ENCODE measurements at regions not wholly inside any gene's neighbourhood (a gene's known extent, or its start where the extent isn't known, plus 50 kb on each side); places are given as distances from the start of the nearest gene placed in this dataset.

GRCh38 chr3:190174471-190174870 is 53.8 kb upstream of the P3H2 start:
- no peak overlapping the region for H2AK5ac ChIP-seq (ENCODE audit: low read length)
- no peak overlapping the region for H2AFZ ChIP-seq (ENCODE audit: insufficient read depth, low read length, poor library complexity)
- H3K27me3 ChIP-seq (ENCODE audit: insufficient read depth, low read length): no peaks in the 10 kb centered on the region
- H3K79me2 ChIP-seq (ENCODE audit: control insufficient read depth, insufficient read depth, low read length, poor library complexity): no peaks in the 10 kb centered on the region
- H3K18ac ChIP-seq (ENCODE audit: low read length): no peak overlapping the region
- H3K4me1 ChIP-seq (ENCODE audit: control insufficient read depth in 1 of 2, insufficient read depth in 2 of 2, low read length in 2 of 2): no peaks in the 10 kb centered on the region
- no peak overlapping the region for H3K4me3 ChIP-seq (ENCODE audit: low read depth, low read length)
- H3K27ac ChIP-seq (ENCODE audit: low read depth, low read length): no peak overlapping the region
- no peaks in the 10 kb centered on the region for H3K9me3 ChIP-seq (ENCODE audit: insufficient read depth, low read depth, low read length)
- H3K14ac ChIP-seq (ENCODE audit: low read length): no peak overlapping the region
- no peaks in the 10 kb centered on the region for H3K79me1 ChIP-seq (ENCODE audit: low read length)
- WGBS (ENCODE audit: extremely low coverage, insufficient coverage, insufficient read length): no CpG with 5 or more reads among the region's 1 CpG
- no peak overlapping the region for H3K23ac ChIP-seq (ENCODE audit: low read length)
- DNase-seq: no peak
- no peak overlapping the region for H4K8ac ChIP-seq (ENCODE audit: low read depth, low read length)
- no peak overlapping the region for H2BK12ac ChIP-seq (ENCODE audit: low read length)
- no peak overlapping the region for H2BK120ac ChIP-seq (ENCODE audit: insufficient read depth, low read length, poor library complexity)
- H3K4me2 ChIP-seq (ENCODE audit: low read length): no peak overlapping the region
- no peak overlapping the region for H4K91ac ChIP-seq (ENCODE audit: low read depth, low read length)
- H4K12ac ChIP-seq (ENCODE audit: low read depth, low read length): no peak overlapping the region
- no peaks in the 10 kb centered on the region for H3K36me3 ChIP-seq (ENCODE audit: control insufficient read depth in 1 of 2, insufficient read depth in 2 of 2, low read length in 2 of 2)
- no peak overlapping the region for H3K9ac ChIP-seq (ENCODE audit: low read length)
- H3K4ac ChIP-seq (ENCODE audit: low read depth, low read length): no peak overlapping the region
- no peak overlapping the region for H2BK5ac ChIP-seq (ENCODE audit: low read depth, low read length, poor library complexity)

DNA sequence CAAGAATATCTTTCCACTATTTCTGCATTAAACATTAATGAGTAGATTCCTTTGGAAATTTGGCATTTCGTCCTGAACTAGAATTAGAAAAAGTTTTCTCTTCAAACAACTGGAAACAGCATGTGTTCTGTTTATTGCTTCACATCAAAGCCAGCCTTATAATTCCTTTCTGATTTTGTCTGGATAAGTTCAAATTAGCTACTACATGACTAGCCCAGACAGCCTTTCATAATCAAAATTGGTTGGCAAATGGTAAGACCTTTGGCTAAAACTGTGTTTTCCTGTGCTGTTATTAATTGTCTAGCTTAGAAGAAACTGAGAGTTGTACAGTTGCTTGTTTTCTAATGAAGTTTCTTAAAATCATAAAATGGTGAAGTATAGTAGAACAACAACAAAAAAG is 52.7 kb upstream of the P3H2 start:
- no peaks in the 10 kb centered on the region for H3K27me3 ChIP-seq (ENCODE audit: insufficient read depth, low read length)
- H3K14ac ChIP-seq (ENCODE audit: low read length): no peak overlapping the region
- H3K27ac ChIP-seq (ENCODE audit: low read depth, low read length): no peak overlapping the region
- no peaks in the 10 kb centered on the region for H3K79me1 ChIP-seq (ENCODE audit: low read length)
- no peaks in the 10 kb centered on the region for H3K36me3 ChIP-seq (ENCODE audit: control insufficient read depth in 1 of 2, insufficient read depth in 2 of 2, low read length in 2 of 2)
- H3K4me2 ChIP-seq (ENCODE audit: low read length): no peak overlapping the region
- H4K91ac ChIP-seq (ENCODE audit: low read depth, low read length): no peak overlapping the region
- H3K4me3 ChIP-seq (ENCODE audit: low read depth, low read length): no peak overlapping the region
- H2BK120ac ChIP-seq (ENCODE audit: insufficient read depth, low read length, poor library complexity): no peak overlapping the region
- WGBS (ENCODE audit: extremely low coverage, insufficient coverage, insufficient read length): no CpG with 5 or more reads among the region's 1 CpG
- H3K23ac ChIP-seq (ENCODE audit: low read length): no peak overlapping the region
- no peak overlapping the region for H4K8ac ChIP-seq (ENCODE audit: low read depth, low read length)
- H2AFZ ChIP-seq (ENCODE audit: insufficient read depth, low read length, poor library complexity): no peak overlapping the region
- H3K18ac ChIP-seq (ENCODE audit: low read length): no peak overlapping the region
- H3K4ac ChIP-seq (ENCODE audit: low read depth, low read length): no peak overlapping the region
- no peak overlapping the region for H3K9ac ChIP-seq (ENCODE audit: low read length)
- H2BK12ac ChIP-seq (ENCODE audit: low read length): no peak overlapping the region
- no peaks in the 10 kb centered on the region for H3K79me2 ChIP-seq (ENCODE audit: control insufficient read depth, insufficient read depth, low read length, poor library complexity)
- no peak overlapping the region for H2AK5ac ChIP-seq (ENCODE audit: low read length)
- H3K9me3 ChIP-seq (ENCODE audit: insufficient read depth, low read depth, low read length): no peaks in the 10 kb centered on the region
- H4K12ac ChIP-seq (ENCODE audit: low read depth, low read length): no peak overlapping the region
- H3K4me1 ChIP-seq (ENCODE audit: control insufficient read depth in 1 of 2, insufficient read depth in 2 of 2, low read length in 2 of 2): no peaks in the 10 kb centered on the region
- DNase-seq: no peak
- no peak overlapping the region for H2BK5ac ChIP-seq (ENCODE audit: low read depth, low read length, poor library complexity)

DNA sequence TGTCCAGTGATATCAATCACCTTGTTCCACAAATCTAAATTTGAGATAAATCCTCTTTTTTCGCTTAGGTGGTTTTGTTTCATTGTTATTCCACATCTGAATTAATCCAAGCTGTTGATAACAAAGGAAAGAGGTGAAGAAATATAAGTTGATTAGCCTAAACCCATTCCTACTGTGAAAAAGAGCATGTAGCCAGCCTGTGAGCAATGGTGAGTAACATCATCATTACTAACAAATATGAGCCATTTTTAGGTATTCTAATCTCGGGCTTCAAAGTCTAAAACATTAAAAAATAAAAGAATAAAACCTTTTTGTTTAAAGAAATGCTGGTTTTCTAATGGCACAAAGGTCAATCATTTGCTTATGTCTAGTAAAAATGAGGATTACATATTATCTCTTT is 52.1 kb upstream of the P3H2 start:
- Histone ChIP-seq H3K79me1 (ENCODE audit: low read length) (no peaks in the 10 kb centered on the region), H3K9me3 (ENCODE audit: insufficient read depth, low read depth, low read length) (no peaks in the 10 kb centered on the region), H3K4me1 (ENCODE audit: control insufficient read depth in 1 of 2, insufficient read depth in 2 of 2, low read length in 2 of 2) (no peaks in the 10 kb centered on the region), H3K18ac (ENCODE audit: low read length) (no peak overlapping the region), H4K8ac (ENCODE audit: low read depth, low read length) (no peak overlapping the region), H3K27me3 (ENCODE audit: insufficient read depth, low read length) (no peaks in the 10 kb centered on the region), H3K4me2 (ENCODE audit: low read length) (no peak overlapping the region), H4K91ac (ENCODE audit: low read depth, low read length) (no peak overlapping the region), H3K36me3 (ENCODE audit: control insufficient read depth in 1 of 2, insufficient read depth in 2 of 2, low read length in 2 of 2) (no peaks in the 10 kb centered on the region), H4K12ac (ENCODE audit: low read depth, low read length) (no peak overlapping the region), H3K14ac (ENCODE audit: low read length) (no peak overlapping the region), H3K23ac (ENCODE audit: low read length) (no peak overlapping the region), H2BK5ac (ENCODE audit: low read depth, low read length, poor library complexity) (no peak overlapping the region), H2AFZ (ENCODE audit: insufficient read depth, low read length, poor library complexity) (no peak overlapping the region), H2BK12ac (ENCODE audit: low read length) (no peak overlapping the region), H3K4ac (ENCODE audit: low read depth, low read length) (no peak overlapping the region), H3K27ac (ENCODE audit: low read depth, low read length) (no peak overlapping the region), H2AK5ac (ENCODE audit: low read length) (no peak overlapping the region), H3K4me3 (ENCODE audit: low read depth, low read length) (no peak overlapping the region), H2BK120ac (ENCODE audit: insufficient read depth, low read length, poor library complexity) (no peak overlapping the region), H3K79me2 (ENCODE audit: control insufficient read depth, insufficient read depth, low read length, poor library complexity) (no peaks in the 10 kb centered on the region), H3K9ac (ENCODE audit: low read length) (no peak overlapping the region)
- WGBS (ENCODE audit: extremely low coverage, insufficient coverage, insufficient read length): no CpG with 5 or more reads among the region's 2 CpGs
- no peak for DNase-seq
